GM23338 (cell line): ENCODE measurements at regions not wholly inside any gene's neighbourhood (a gene's known extent, or its start where the extent isn't known, plus 50 kb on each side); places are given as distances from the start of the nearest gene placed in this dataset.

Experiments used
- ATAC-seq: fragments of 200-7000 bp; cut with Tn5 transposase; 3 replicates; pipeline ENCODE4 v1.9.1; 2020
- DNase-seq: peaks from one replicate; pipeline ENCODE4 v3.0.0-alpha.2; 2015; ENCODE audit warnings: low spot score
- H2AFZ ChIP-seq: fragments of 200-600 bp; sonication (generic); 2 replicates; pipeline ENCODE4 v1.8.0; 2016; ENCODE audit warnings: antibody characterized with exemption, mild to moderate bottlenecking, moderate library complexity
- H3F3A ChIP-seq: fragments of 200-600 bp; sonication (generic); replicated peaks from 2 replicates; pipeline ENCODE4 v1.8.0; 2017; ENCODE audit warnings: antibody characterized with exemption, mixed run types, low read depth
- H3K27ac ChIP-seq: fragments of 200-600 bp; sonication (generic); 2 replicates; pipeline ENCODE4 v1.6.1; 2016; ENCODE audit warnings: low read depth
- H3K27me3 ChIP-seq: fragments of 200-600 bp; sonication (generic); 2 replicates; pipeline ENCODE4 v1.8.0; 2016; ENCODE audit warnings: mild to moderate bottlenecking, mixed run types, moderate library complexity; ENCODE audit not compliant: insufficient read depth
- H3K36me3 ChIP-seq: fragments of 200-600 bp; sonication (generic); 2 replicates; pipeline ENCODE4 v1.8.0; 2016; ENCODE audit warnings: mild to moderate bottlenecking; ENCODE audit not compliant: insufficient read depth
- H3K4me1 ChIP-seq: fragments of 200-600 bp; sonication (generic); 2 replicates; pipeline ENCODE4 v1.8.0; 2016; ENCODE audit warnings: mild to moderate bottlenecking, moderate library complexity; ENCODE audit not compliant: insufficient read depth
- H3K4me2 ChIP-seq: fragments of 200-600 bp; sonication (generic); 2 replicates; pipeline ENCODE4 v1.7.1; 2017; ENCODE audit warnings: mixed run types
- H3K4me3 ChIP-seq: fragments of 200-600 bp; sonication (generic); 2 replicates; pipeline ENCODE4 v1.6.1; 2016; ENCODE audit warnings: mixed run types
- H3K79me2 ChIP-seq: fragments of 200-600 bp; sonication (generic); replicated peaks from 2 replicates; pipeline ENCODE4 v1.8.0; 2017; ENCODE audit warnings: mild to moderate bottlenecking; ENCODE audit not compliant: insufficient read depth
- H3K9me2 ChIP-seq: fragments of 200-600 bp; sonication (generic); 2 replicates; pipeline ENCODE4 v1.8.0; 2017; ENCODE audit not compliant: insufficient read depth
- H4K20me1 ChIP-seq: fragments of 200-600 bp; sonication (generic); replicated peaks from 2 replicates; pipeline ENCODE4 v1.8.0; 2017; ENCODE audit warnings: mild to moderate bottlenecking; ENCODE audit not compliant: insufficient read depth
- H3K27ac Mint-ChIP-seq: 2 replicates; pipeline ENCODE4 v1.8.0; 2020; ENCODE audit warnings: inconsistent platforms, mild to moderate bottlenecking, moderate library complexity, mixed read lengths
- H3K27me3 Mint-ChIP-seq: 3 replicates; pipeline ENCODE4 v1.8.0; 2022; ENCODE audit warnings: low read depth, mild to moderate bottlenecking, moderate library complexity, mixed read lengths, inconsistent platforms; ENCODE audit not compliant: insufficient read depth, poor library complexity
- H3K36me3 Mint-ChIP-seq: 3 replicates; pipeline ENCODE4 v1.8.0; 2021; ENCODE audit warnings: low read depth, mild to moderate bottlenecking, inconsistent platforms, moderate library complexity, mixed read lengths
- H3K4me1 Mint-ChIP-seq: 3 replicates; pipeline ENCODE4 v1.8.0; 2020; ENCODE audit warnings: mild to moderate bottlenecking, inconsistent platforms, mixed read lengths
- H3K4me3 Mint-ChIP-seq: 3 replicates; pipeline ENCODE4 v1.8.0; 2021; ENCODE audit warnings: moderate library complexity, mild to moderate bottlenecking, inconsistent platforms, mixed read lengths
- H3K9me3 Mint-ChIP-seq: 3 replicates; pipeline ENCODE4 v1.8.0; 2020; ENCODE audit warnings: moderate library complexity, mild to moderate bottlenecking, inconsistent platforms, mixed read lengths
- CREB1 ChIP-seq: fragments of 250-450 bp; sonication (Bioruptor Pico); IDR thresholded peaks from 2 replicates; pipeline ENCODE4 v1.5.0; 2020; ENCODE audit warnings: low read depth, mild to moderate bottlenecking, moderate library complexity
- EZH2 ChIP-seq: fragments of 200-600 bp; sonication (generic); IDR thresholded peaks from one replicate; pipeline ENCODE4 v1.8.0; 2017; ENCODE audit warnings: antibody characterized with exemption, mild to moderate bottlenecking, low read depth; ENCODE audit not compliant: unreplicated experiment
- EZH2phosphoT487 ChIP-seq: fragments of 200-600 bp; sonication (generic); IDR thresholded peaks from one replicate; pipeline ENCODE4 v1.8.1; 2018; ENCODE audit warnings: antibody characterized with exemption; ENCODE audit not compliant: unreplicated experiment
- JUNB ChIP-seq: IDR thresholded peaks from one replicate; pipeline ENCODE4 v1.6.1; 2016; ENCODE audit warnings: antibody characterized with exemption; ENCODE audit not compliant: unreplicated experiment
- NANOG ChIP-seq: IDR thresholded peaks from 2 replicates; pipeline ENCODE4 v1.6.1; 2016; ENCODE audit warnings: antibody characterized with exemption, borderline replicate concordance
- POLR2AphosphoS5 ChIP-seq: IDR thresholded peaks from 2 replicates; pipeline ENCODE4 v1.6.1; 2016; ENCODE audit warnings: antibody characterized with exemption, low read depth
- STAT1 ChIP-seq: IDR thresholded peaks from one replicate; pipeline ENCODE4 v1.6.1; 2016; ENCODE audit warnings: antibody characterized with exemption; ENCODE audit not compliant: unreplicated experiment
- ZNF114 ChIP-seq: fragments of 250-450 bp; sonication (Bioruptor Pico); IDR thresholded peaks from 2 replicates; pipeline ENCODE4 v1.5.0; 2020; ENCODE audit warnings: mild to moderate bottlenecking, moderate library complexity
- ZNF331 ChIP-seq: fragments of 250-450 bp; sonication (Bioruptor Pico); IDR thresholded peaks from 2 replicates; pipeline ENCODE4 v1.5.0; 2020; ENCODE audit warnings: low read depth, mild to moderate bottlenecking, moderate library complexity
- TF ChIP-seq, protein P1 (sequence below): fragments of 250-450 bp; sonication (Bioruptor Pico); IDR thresholded peaks from 2 replicates; pipeline ENCODE4 v1.5.0; 2020; ENCODE audit warnings: mild to moderate bottlenecking, moderate library complexity
- TF ChIP-seq, protein P2 (sequence below): IDR thresholded peaks from one replicate; pipeline ENCODE4 v1.6.1; 2018; ENCODE audit warnings: antibody characterized with exemption; ENCODE audit not compliant: unreplicated experiment
- TF ChIP-seq, protein P3 (sequence below), 2 experiments: fragments of 200-600 bp in 1 of 2; sonication (generic) in 1 of 2; conservative IDR thresholded peaks; 2 replicates each; pipeline versions ENCODE4 v1.5.1 to v1.6.1; 2016 to 2017; ENCODE audit warnings: antibody characterized with exemption in 2 of 2, low read depth in 2 of 2, mild to moderate bottlenecking in 2 of 2, moderate library complexity in 1 of 2
- TF ChIP-seq, protein P4 (sequence below): IDR thresholded peaks from 2 replicates; pipeline ENCODE4 v1.6.1; 2016; ENCODE audit warnings: antibody characterized with exemption

DNA sequence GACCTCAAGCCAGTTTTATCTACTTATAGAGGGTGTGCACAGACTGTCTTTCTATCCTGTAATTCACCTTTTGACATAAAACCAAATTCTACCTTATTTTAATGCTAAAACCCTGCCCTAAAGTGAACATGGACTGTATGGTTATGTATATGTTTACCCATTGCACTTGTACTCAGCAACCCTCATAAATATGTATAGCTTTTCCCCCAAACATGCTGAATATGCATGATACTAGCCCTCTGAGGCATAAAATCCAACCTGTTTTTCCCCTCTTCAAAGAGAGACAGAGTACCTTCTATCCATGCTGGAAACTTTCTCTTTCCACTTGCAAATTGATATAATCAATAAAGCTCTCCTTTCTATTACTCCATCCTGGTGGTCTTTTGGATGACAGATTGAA, 267.9 kb upstream of the BMP2 start:
- Histone ChIP-seq H2AFZ (no peak overlapping the region), H3K4me2 (no peak overlapping the region), H3K79me2 (no peaks in the 10 kb centered on the region), H4K20me1 (no peaks in the 10 kb centered on the region), H3K9me2 (0 out of 2 replicates have a peak, but pooled peaks cover 9% of the 10 kb centered on the region), H3K4me1 (no peaks in the 10 kb centered on the region), H3K36me3 (no peaks in the 10 kb centered on the region), H3K27ac (no peak overlapping the region), H3K4me3 (no peak overlapping the region), H3K27me3 (no peaks in the 10 kb centered on the region), H3F3A (no peaks in the 10 kb centered on the region)
- no peak for ATAC-seq
- H3K27ac Mint-ChIP-seq, result no peak overlapping the region
- 0 out of 3 replicates have a peak, but pooled peaks cover 3% of the 10 kb centered on the region for H3K9me3 Mint-ChIP-seq
- no peak for TF ChIP-seq CREB1 (CRISPR knock-in tag)
- TF ChIP-seq, protein P1, sequence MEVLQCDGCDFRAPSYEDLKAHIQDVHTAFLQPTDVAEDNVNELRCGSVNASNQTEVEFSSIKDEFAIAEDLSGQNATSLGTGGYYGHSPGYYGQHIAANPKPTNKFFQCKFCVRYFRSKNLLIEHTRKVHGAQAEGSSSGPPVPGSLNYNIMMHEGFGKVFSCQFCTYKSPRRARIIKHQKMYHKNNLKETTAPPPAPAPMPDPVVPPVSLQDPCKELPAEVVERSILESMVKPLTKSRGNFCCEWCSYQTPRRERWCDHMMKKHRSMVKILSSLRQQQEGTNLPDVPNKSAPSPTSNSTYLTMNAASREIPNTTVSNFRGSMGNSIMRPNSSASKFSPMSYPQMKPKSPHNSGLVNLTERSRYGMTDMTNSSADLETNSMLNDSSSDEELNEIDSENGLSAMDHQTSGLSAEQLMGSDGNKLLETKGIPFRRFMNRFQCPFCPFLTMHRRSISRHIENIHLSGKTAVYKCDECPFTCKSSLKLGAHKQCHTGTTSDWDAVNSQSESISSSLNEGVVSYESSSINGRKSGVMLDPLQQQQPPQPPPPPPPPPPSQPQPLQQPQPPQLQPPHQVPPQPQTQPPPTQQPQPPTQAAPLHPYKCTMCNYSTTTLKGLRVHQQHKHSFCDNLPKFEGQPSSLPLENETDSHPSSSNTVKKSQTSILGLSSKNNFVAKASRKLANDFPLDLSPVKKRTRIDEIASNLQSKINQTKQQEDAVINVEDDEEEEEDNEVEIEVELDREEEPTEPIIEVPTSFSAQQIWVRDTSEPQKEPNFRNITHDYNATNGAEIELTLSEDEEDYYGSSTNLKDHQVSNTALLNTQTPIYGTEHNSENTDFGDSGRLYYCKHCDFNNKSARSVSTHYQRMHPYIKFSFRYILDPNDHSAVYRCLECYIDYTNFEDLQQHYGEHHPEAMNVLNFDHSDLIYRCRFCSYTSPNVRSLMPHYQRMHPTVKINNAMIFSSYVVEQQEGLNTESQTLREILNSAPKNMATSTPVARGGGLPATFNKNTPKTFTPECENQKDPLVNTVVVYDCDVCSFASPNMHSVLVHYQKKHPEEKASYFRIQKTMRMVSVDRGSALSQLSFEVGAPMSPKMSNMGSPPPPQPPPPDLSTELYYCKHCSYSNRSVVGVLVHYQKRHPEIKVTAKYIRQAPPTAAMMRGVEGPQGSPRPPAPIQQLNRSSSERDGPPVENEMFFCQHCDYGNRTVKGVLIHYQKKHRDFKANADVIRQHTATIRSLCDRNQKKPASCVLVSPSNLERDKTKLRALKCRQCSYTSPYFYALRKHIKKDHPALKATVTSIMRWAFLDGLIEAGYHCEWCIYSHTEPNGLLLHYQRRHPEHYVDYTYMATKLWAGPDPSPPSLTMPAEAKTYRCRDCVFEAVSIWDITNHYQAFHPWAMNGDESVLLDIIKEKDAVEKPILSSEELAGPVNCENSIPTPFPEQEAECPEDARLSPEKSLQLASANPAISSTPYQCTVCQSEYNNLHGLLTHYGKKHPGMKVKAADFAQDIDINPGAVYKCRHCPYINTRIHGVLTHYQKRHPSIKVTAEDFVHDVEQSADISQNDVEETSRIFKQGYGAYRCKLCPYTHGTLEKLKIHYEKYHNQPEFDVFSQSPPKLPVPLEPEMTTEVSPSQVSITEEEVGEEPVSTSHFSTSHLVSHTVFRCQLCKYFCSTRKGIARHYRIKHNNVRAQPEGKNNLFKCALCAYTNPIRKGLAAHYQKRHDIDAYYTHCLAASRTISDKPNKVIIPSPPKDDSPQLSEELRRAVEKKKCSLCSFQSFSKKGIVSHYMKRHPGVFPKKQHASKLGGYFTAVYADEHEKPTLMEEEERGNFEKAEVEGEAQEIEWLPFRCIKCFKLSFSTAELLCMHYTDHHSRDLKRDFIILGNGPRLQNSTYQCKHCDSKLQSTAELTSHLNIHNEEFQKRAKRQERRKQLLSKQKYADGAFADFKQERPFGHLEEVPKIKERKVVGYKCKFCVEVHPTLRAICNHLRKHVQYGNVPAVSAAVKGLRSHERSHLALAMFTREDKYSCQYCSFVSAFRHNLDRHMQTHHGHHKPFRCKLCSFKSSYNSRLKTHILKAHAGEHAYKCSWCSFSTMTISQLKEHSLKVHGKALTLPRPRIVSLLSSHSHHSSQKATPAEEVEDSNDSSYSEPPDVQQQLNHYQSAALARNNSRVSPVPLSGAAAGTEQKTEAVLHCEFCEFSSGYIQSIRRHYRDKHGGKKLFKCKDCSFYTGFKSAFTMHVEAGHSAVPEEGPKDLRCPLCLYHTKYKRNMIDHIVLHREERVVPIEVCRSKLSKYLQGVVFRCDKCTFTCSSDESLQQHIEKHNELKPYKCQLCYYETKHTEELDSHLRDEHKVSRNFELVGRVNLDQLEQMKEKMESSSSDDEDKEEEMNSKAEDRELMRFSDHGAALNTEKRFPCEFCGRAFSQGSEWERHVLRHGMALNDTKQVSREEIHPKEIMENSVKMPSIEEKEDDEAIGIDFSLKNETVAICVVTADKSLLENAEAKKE, result no peak
- no peak for TF ChIP-seq EZH2
- no peak for TF ChIP-seq STAT1
- TF ChIP-seq, protein P2, sequence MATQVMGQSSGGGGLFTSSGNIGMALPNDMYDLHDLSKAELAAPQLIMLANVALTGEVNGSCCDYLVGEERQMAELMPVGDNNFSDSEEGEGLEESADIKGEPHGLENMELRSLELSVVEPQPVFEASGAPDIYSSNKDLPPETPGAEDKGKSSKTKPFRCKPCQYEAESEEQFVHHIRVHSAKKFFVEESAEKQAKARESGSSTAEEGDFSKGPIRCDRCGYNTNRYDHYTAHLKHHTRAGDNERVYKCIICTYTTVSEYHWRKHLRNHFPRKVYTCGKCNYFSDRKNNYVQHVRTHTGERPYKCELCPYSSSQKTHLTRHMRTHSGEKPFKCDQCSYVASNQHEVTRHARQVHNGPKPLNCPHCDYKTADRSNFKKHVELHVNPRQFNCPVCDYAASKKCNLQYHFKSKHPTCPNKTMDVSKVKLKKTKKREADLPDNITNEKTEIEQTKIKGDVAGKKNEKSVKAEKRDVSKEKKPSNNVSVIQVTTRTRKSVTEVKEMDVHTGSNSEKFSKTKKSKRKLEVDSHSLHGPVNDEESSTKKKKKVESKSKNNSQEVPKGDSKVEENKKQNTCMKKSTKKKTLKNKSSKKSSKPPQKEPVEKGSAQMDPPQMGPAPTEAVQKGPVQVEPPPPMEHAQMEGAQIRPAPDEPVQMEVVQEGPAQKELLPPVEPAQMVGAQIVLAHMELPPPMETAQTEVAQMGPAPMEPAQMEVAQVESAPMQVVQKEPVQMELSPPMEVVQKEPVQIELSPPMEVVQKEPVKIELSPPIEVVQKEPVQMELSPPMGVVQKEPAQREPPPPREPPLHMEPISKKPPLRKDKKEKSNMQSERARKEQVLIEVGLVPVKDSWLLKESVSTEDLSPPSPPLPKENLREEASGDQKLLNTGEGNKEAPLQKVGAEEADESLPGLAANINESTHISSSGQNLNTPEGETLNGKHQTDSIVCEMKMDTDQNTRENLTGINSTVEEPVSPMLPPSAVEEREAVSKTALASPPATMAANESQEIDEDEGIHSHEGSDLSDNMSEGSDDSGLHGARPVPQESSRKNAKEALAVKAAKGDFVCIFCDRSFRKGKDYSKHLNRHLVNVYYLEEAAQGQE, result no peak
- TF ChIP-seq POLR2AphosphoS5, result no peak
- no peak for TF ChIP-seq EZH2phosphoT487
- TF ChIP-seq, protein P3, sequence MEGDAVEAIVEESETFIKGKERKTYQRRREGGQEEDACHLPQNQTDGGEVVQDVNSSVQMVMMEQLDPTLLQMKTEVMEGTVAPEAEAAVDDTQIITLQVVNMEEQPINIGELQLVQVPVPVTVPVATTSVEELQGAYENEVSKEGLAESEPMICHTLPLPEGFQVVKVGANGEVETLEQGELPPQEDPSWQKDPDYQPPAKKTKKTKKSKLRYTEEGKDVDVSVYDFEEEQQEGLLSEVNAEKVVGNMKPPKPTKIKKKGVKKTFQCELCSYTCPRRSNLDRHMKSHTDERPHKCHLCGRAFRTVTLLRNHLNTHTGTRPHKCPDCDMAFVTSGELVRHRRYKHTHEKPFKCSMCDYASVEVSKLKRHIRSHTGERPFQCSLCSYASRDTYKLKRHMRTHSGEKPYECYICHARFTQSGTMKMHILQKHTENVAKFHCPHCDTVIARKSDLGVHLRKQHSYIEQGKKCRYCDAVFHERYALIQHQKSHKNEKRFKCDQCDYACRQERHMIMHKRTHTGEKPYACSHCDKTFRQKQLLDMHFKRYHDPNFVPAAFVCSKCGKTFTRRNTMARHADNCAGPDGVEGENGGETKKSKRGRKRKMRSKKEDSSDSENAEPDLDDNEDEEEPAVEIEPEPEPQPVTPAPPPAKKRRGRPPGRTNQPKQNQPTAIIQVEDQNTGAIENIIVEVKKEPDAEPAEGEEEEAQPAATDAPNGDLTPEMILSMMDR (conservative IDR thresholded peaks at IDR 0.05; ENCODE audit: low read depth in 2 of 2), result no peak
- TF ChIP-seq, protein P4, sequence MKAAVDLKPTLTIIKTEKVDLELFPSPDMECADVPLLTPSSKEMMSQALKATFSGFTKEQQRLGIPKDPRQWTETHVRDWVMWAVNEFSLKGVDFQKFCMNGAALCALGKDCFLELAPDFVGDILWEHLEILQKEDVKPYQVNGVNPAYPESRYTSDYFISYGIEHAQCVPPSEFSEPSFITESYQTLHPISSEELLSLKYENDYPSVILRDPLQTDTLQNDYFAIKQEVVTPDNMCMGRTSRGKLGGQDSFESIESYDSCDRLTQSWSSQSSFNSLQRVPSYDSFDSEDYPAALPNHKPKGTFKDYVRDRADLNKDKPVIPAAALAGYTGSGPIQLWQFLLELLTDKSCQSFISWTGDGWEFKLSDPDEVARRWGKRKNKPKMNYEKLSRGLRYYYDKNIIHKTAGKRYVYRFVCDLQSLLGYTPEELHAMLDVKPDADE, result no peak
- no peak for TF ChIP-seq ZNF331 (CRISPR knock-in tag)
- TF ChIP-seq NANOG, result no peak
- no peak for TF ChIP-seq JUNB
- TF ChIP-seq ZNF114 (CRISPR knock-in tag), result no peak
- no peaks in the 10 kb centered on the region for H3K27me3 Mint-ChIP-seq
- DNase-seq, result no peak
- H3K4me1 Mint-ChIP-seq, result no peaks in the 10 kb centered on the region
- no peaks in the 10 kb centered on the region for H3K36me3 Mint-ChIP-seq
- no peak overlapping the region for H3K4me3 Mint-ChIP-seq
